CD4-positive, alpha-beta T cell (primary cell): ENCODE measurements at regions not wholly inside any gene's neighbourhood (a gene's known extent, or its start where the extent isn't known, plus 50 kb on each side); places are given as distances from the start of the nearest gene placed in this dataset.

Experiments
- ATAC-seq: fragments of 200-7000 bp; cut with Tn5 transposase; one replicate; pipeline ENCODE4 v1.10.0; 2022; ENCODE audit warnings: mild to moderate bottlenecking; ENCODE audit not compliant: poor library complexity
- CTCF ChIA-PET: fragments of 350-600 bp; sonication (Branson Sonifier 250); formaldehyde crosslinking; loops from one replicate; lab custom pipeline; 2021; ENCODE audit warnings: antibody characterized with exemption, inconsistent platforms; lab: Charles Lee
- POLR2A ChIA-PET: fragments of 350-600 bp; sonication (Branson Sonifier 250); formaldehyde crosslinking; loops from one replicate; lab custom pipeline; 2021; ENCODE audit warnings: antibody characterized with exemption, inconsistent platforms; lab: Charles Lee
- DNase-seq, 14 experiments: peaks; one replicate each; pipeline ENCODE4 v3.0.0-alpha.2; 2013 to 2020; ENCODE audit warnings: mixed read lengths in 2 of 14
- H3K27ac ChIP-seq, 2 donors: one replicate each; pipeline versions ENCODE4 v1.5.1 to v1.7.0; 2013; ENCODE audit warnings: low read length in 2 of 2, low read depth in 1 of 2, mild to moderate bottlenecking in 1 of 2
- H3K27me3 ChIP-seq, 2 experiments: 1 replicate in 1 of 2; 2 replicates in 1 of 2; pipeline versions ENCODE4 v1.6.1 to v1.7.0; 2013; ENCODE audit warnings: low read length in 2 of 2, control low read depth in 1 of 2, mild to moderate bottlenecking in 1 of 2, moderate library complexity in 1 of 2; ENCODE audit not compliant: insufficient read depth in 2 of 2, control insufficient read depth in 1 of 2
- H3K36me3 ChIP-seq: one replicate; pipeline ENCODE4 v1.6.1; 2013; ENCODE audit warnings: low read length, control low read depth; ENCODE audit not compliant: insufficient read depth
- H3K4me1 ChIP-seq: one replicate; pipeline ENCODE4 v1.6.1; 2013; ENCODE audit warnings: low read length, control low read depth; ENCODE audit not compliant: insufficient read depth
- H3K4me3 ChIP-seq: one replicate; pipeline ENCODE4 v1.5.1; 2013; ENCODE audit warnings: mild to moderate bottlenecking, low read length, moderate library complexity
- H3K9me3 ChIP-seq, 2 experiments: 1 replicate in 1 of 2; 2 replicates in 1 of 2; pipeline versions ENCODE4 v1.6.1 to v1.7.0; 2013; ENCODE audit warnings: low read length in 2 of 2, mild to moderate bottlenecking in 2 of 2, control low read depth in 1 of 2, moderate library complexity in 1 of 2; ENCODE audit not compliant: control insufficient read depth in 1 of 2, insufficient read depth in 1 of 2
- H3K27ac Mint-ChIP-seq: one replicate; pipeline ENCODE4 v1.8.0; 2020; ENCODE audit warnings: mixed read lengths
- H3K27me3 Mint-ChIP-seq: one replicate; pipeline ENCODE4 v1.8.0; 2021; ENCODE audit warnings: mixed read lengths
- H3K36me3 Mint-ChIP-seq: one replicate; pipeline ENCODE4 v1.8.0; 2021; ENCODE audit warnings: low read depth, mixed read lengths
- H3K4me1 Mint-ChIP-seq: one replicate; pipeline ENCODE4 v1.8.0; 2021; ENCODE audit warnings: low read depth, mixed read lengths
- H3K4me3 Mint-ChIP-seq: one replicate; pipeline ENCODE4 v1.8.0; 2020; ENCODE audit warnings: mild to moderate bottlenecking, mixed read lengths
- H3K9me3 Mint-ChIP-seq: one replicate; pipeline ENCODE4 v1.8.0; 2020; ENCODE audit warnings: mixed read lengths
- CTCF ChIP-seq: fragments of 200-600 bp; IDR thresholded peaks from one replicate; pipeline ENCODE4 v1.8.0; 2022; ENCODE audit warnings: antibody characterized with exemption, mild to moderate bottlenecking
- intact Hi-C, 2 experiments: fragments of 100-400 bp; cut with DNase I in 1 of 2; cut with micrococcal nuclease in 1 of 2; formaldehyde crosslinking; loops; one replicate each; pipeline versions ENCODE4 v1.15.1 to v1.9.0; 2023 to 2025; cut with DNase I, micrococcal nuclease

GRCh38 chr12:17595111-17595510, 494.9 kb downstream of the RERGL start:
- intact Hi-C loops: no loop called here
- Histone ChIP-seq H3K4me1 (no peaks in the 10 kb centered on the region), H3K9me3 (no peaks in the 10 kb centered on the region), H3K27me3 (no peaks in the 10 kb centered on the region), H3K36me3 (no peaks in the 10 kb centered on the region), H3K27ac (no peak overlapping the region), H3K4me3 (no peak overlapping the region)
- POLR2A ChIA-PET: no interaction called here
- CTCF ChIA-PET: no interaction called here
- ATAC-seq (no peak), DNase-seq (no peak)
- no peak for TF ChIP-seq CTCF
- Mint-ChIP-seq H3K27ac (no peak overlapping the region), H3K36me3 (no peaks in the 10 kb centered on the region), H3K27me3 (no peaks in the 10 kb centered on the region), H3K4me3 (no peak overlapping the region), H3K4me1 (no peaks in the 10 kb centered on the region), H3K9me3 (peaks cover 8% of the 10 kb centered on the region)

GRCh38 chr12:17593715-17594406, 496.1 kb downstream of the RERGL start:
- Mint-ChIP-seq H3K36me3 (no peaks in the 10 kb centered on the region), H3K4me3 (no peak overlapping the region), H3K27me3 (no peaks in the 10 kb centered on the region), H3K9me3 (peaks cover 6% of the 10 kb centered on the region), H3K4me1 (no peaks in the 10 kb centered on the region), H3K27ac (no peak overlapping the region)
- Histone ChIP-seq H3K4me3 (no peak overlapping the region), H3K27me3 (no peaks in the 10 kb centered on the region), H3K9me3 (no peaks in the 10 kb centered on the region), H3K36me3 (no peaks in the 10 kb centered on the region), H3K4me1 (no peaks in the 10 kb centered on the region), H3K27ac (no peak overlapping the region)
- DNase-seq (no peak), ATAC-seq (no peak)
- ChIA-PET CTCF (no interaction called here), POLR2A (no interaction called here)
- intact Hi-C loops: no loop called here
- no peak for TF ChIP-seq CTCF

- no peaks in the 10 kb centered on the region for H3K27me3 ChIP-seq
- no peaks in the 10 kb centered on the region for H3K4me1 ChIP-seq
- intact Hi-C loops: no loop called here
- POLR2A ChIA-PET: no interaction called here
- TF ChIP-seq CTCF: no peak
- H3K4me3 ChIP-seq: no peak overlapping the region
- DNase-seq (no peak), ATAC-seq (no peak)
- H3K27ac ChIP-seq: no peak overlapping the region
- CTCF ChIA-PET: no interaction called here
- Mint-ChIP-seq H3K9me3 (peaks cover 6% of the 10 kb centered on the region), H3K36me3 (no peaks in the 10 kb centered on the region), H3K4me3 (no peak overlapping the region), H3K4me1 (no peaks in the 10 kb centered on the region), H3K27me3 (no peaks in the 10 kb centered on the region), H3K27ac (no peak overlapping the region)
- no peaks in the 10 kb centered on the region for H3K9me3 ChIP-seq
- H3K36me3 ChIP-seq: no peaks in the 10 kb centered on the region
Observed at GRCh38 chr12:17592472-17592871, 497.5 kb downstream of the RERGL start.
